Peyer's patch (tissue), 4 donors: ENCODE measurements at regions not wholly inside any gene's neighbourhood (a gene's known extent, or its start where the extent isn't known, plus 50 kb on each side); places are given as distances from the start of the nearest gene placed in this dataset.

Experiments
- DNase-seq, 3 donors: peaks; one replicate each; pipeline ENCODE4 v3.0.0-alpha.2; 2017 to 2019
- H3K27ac ChIP-seq, 4 donors: fragments of 200-600 bp; sonication (generic); one replicate each; pipeline ENCODE4 v1.5.1; 2016 to 2019
- H3K27me3 ChIP-seq, 2 donors: fragments of 200-600 bp; sonication (generic); one replicate each; pipeline ENCODE4 v1.5.1; 2019
- H3K36me3 ChIP-seq, 3 donors: fragments of 200-600 bp; sonication (generic); one replicate each; pipeline ENCODE4 v1.5.1; 2016 to 2019
- H3K4me1 ChIP-seq, 4 donors: fragments of 200-600 bp; sonication (generic); one replicate each; pipeline ENCODE4 v1.5.1; 2016 to 2019
- H3K4me3 ChIP-seq, 4 donors: fragments of 200-600 bp; sonication (generic); 1 replicate in 3 of 4; 2 replicates in 1 of 4; pipeline ENCODE4 v1.5.1; 2016 to 2019; ENCODE audit warnings: mild to moderate bottlenecking in 1 of 4
- H3K9me3 ChIP-seq, 4 donors: fragments of 200-600 bp; sonication (generic); one replicate each; pipeline ENCODE4 v1.5.1; 2016 to 2019; ENCODE audit warnings: mild to moderate bottlenecking in 1 of 4
- POLR2A ChIP-seq, 2 donors: fragments of 450-650 bp; IDR thresholded peaks; one replicate each; pipeline ENCODE4 v1.5.1; 2017; ENCODE audit warnings: antibody characterized with exemption in 2 of 2, mild to moderate bottlenecking in 2 of 2, moderate library complexity in 2 of 2
- TF ChIP-seq, protein P1 (sequence below), 6 experiments: fragments of 450-650 bp in 4 of 6; fragments of 200-600 bp in 2 of 6; sonication (generic) in 1 of 6; IDR thresholded peaks; one replicate each; pipeline ENCODE4 v1.5.1; 2017 to 2019; ENCODE audit warnings: antibody characterized with exemption in 6 of 6, mild to moderate bottlenecking in 3 of 6, moderate library complexity in 1 of 6

DNA sequence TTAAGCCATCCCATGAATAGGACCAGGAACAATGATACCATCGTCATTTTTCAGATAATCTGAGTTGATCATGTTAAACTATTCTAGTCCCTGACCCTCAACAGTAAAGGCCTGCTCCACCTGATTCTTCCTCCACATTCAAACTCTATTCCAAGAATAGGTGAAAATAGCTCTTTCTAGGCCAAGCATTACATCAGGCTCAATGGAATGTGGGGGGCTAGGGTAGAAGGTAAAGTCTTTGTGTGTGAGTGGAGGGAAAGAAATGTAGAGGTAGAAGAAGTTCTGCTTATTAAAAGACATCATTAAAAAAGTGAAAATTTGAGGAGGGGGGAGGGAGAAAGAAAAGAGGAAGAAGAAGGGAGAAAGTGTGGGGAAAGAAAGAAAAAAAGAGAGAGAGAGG is 653.3 kb upstream of the PKDCC start:
- Histone ChIP-seq H3K4me3 (no peak overlapping the region), H3K27me3 (no peaks in the 10 kb centered on the region), H3K9me3 (no peaks in the 10 kb centered on the region), H3K27ac (no peak overlapping the region), H3K4me1 (no peaks in the 10 kb centered on the region), H3K36me3 (no peaks in the 10 kb centered on the region)
- no peak for DNase-seq
- TF ChIP-seq POLR2A (IDR thresholded peaks at IDR 0.05) = no peak
- TF ChIP-seq, protein P1, sequence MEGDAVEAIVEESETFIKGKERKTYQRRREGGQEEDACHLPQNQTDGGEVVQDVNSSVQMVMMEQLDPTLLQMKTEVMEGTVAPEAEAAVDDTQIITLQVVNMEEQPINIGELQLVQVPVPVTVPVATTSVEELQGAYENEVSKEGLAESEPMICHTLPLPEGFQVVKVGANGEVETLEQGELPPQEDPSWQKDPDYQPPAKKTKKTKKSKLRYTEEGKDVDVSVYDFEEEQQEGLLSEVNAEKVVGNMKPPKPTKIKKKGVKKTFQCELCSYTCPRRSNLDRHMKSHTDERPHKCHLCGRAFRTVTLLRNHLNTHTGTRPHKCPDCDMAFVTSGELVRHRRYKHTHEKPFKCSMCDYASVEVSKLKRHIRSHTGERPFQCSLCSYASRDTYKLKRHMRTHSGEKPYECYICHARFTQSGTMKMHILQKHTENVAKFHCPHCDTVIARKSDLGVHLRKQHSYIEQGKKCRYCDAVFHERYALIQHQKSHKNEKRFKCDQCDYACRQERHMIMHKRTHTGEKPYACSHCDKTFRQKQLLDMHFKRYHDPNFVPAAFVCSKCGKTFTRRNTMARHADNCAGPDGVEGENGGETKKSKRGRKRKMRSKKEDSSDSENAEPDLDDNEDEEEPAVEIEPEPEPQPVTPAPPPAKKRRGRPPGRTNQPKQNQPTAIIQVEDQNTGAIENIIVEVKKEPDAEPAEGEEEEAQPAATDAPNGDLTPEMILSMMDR (IDR thresholded peaks at IDR 0.05) = no peak

DNA sequence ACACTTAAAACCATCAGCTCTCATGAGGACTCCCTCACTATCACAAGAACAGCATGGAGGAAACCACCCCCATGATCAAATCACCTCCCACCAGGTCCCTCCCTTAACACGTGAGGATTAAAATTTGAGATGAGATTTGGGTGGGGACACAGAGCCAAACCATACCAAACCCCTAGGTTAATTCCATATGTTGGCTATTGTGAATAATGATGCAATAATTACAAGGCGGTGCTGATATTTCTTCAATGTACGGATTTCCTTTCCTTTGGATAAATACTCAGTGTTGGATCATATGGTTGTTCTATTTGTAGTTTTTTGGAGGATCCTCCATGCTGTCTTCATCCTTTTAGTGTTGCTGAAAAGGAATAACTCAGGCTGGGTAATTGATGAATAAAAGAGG is 652.1 kb upstream of the PKDCC start:
- Histone ChIP-seq H3K4me1 (no peaks in the 10 kb centered on the region), H3K9me3 (no peaks in the 10 kb centered on the region), H3K4me3 (no peak overlapping the region), H3K36me3 (no peaks in the 10 kb centered on the region), H3K27ac (no peak overlapping the region), H3K27me3 (no peaks in the 10 kb centered on the region)
- DNase-seq = no peak
- no peak for TF ChIP-seq POLR2A (IDR thresholded peaks at IDR 0.05)
- TF ChIP-seq, protein P1 (IDR thresholded peaks at IDR 0.05) = no peak

DNA sequence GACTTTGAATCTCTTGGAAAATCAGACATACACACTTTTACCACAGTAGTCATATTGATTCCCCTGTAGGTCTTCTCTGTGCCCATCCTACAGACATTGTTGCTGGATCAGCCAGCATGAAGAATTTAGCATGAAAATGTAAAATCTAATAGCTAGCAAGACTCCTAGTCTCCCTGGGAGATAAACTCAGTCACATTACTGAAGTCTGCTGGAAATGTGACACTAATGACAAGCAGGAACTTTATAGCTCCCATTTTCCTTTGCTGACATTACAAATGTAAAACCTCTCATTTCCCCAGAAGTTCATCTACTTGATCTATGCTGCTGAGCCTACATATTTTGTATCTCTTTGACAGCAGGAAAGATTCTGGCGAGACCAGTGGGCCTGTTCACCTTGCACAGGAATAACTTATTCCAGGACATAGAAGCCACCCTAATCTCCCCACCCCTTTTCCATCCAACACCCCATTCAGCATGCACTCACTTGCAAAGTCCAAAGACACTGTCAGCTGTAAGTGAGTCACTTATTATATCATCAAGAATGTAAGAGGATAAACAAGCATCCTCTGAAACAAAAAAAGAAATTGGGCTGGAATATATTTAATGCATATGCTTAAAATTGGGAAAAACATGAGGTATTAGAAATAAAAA is 648.3 kb upstream of the PKDCC start:
- Histone ChIP-seq H3K4me3 (no peak overlapping the region), H3K9me3 (no peaks in the 10 kb centered on the region), H3K27me3 (no peaks in the 10 kb centered on the region), H3K4me1 (no peaks in the 10 kb centered on the region), H3K36me3 (no peaks in the 10 kb centered on the region), H3K27ac (no peak overlapping the region)
- TF ChIP-seq, protein P1 (IDR thresholded peaks at IDR 0.05) = no peak
- TF ChIP-seq POLR2A (IDR thresholded peaks at IDR 0.05) = no peak
- DNase-seq = no peak

DNA sequence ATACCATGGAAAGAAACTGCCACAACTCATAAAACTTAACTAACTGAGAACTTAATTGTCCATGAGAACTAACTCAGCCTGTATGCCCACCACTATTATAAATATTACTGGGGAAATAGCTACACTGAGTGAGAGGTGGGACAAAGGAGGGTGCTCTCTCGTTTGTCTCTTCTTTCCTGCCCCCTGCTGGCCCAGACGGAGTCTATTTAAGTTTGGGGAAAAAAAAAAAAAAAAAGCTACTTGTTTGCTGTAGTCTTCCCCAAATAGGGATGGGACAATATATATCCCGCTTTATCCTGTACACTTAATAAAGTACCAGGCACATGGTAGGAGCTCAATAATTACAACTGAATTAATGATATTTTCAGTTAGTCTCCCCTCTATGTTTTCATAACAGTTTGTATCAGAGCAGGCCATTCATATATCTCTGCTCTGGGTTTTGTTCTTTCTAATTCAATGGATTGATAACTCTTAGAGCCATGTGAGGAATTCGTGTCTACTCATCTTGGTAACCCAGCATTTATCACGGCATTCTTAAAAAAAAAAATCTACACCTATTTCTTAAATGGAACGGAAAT is 647.6 kb upstream of the PKDCC start:
- Histone ChIP-seq H3K9me3 (no peaks in the 10 kb centered on the region), H3K4me1 (no peaks in the 10 kb centered on the region), H3K36me3 (no peaks in the 10 kb centered on the region), H3K27ac (no peak overlapping the region), H3K27me3 (no peaks in the 10 kb centered on the region), H3K4me3 (no peak overlapping the region)
- no peak for DNase-seq
- no peak for TF ChIP-seq POLR2A (IDR thresholded peaks at IDR 0.05)
- TF ChIP-seq, protein P1 (IDR thresholded peaks at IDR 0.05) = no peak

DNA sequence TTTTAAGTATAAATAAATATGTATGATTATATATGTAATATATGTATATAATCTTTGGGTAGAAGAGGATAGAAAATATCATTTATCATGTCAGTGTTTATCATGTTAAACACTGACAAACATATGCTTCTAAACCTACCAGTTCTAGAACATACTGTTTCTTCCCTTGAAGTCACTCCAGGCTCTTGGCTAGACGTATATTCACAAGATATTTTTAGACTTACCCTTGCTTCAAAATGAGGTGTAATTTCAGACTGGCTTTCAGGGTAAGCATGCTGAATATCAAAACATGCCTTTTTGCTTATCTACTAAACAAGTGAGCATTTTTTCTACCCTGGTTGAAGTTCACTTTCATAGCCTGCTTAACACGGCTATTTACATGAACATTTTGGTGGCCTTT is 642.4 kb upstream of the PKDCC start:
- Histone ChIP-seq H3K27me3 (no peaks in the 10 kb centered on the region), H3K36me3 (no peaks in the 10 kb centered on the region), H3K27ac (no peak overlapping the region), H3K4me3 (no peak overlapping the region), H3K4me1 (no peaks in the 10 kb centered on the region), H3K9me3 (no peaks in the 10 kb centered on the region)
- no peak for TF ChIP-seq POLR2A (IDR thresholded peaks at IDR 0.05)
- TF ChIP-seq, protein P1 (IDR thresholded peaks at IDR 0.05) = no peak
- DNase-seq = no peak
